Endothelial cell of hepatic sinusoid (primary cell): ENCODE measurements at regions not wholly inside any gene's neighbourhood (a gene's known extent, or its start where the extent isn't known, plus 50 kb on each side); places are given as distances from the start of the nearest gene placed in this dataset.

Source experiments
- in situ Hi-C: cut with HindIII; loops from 2 replicates; pipeline ENCODE4 v1.10.0; 2017; ENCODE audit warnings: low sequenced_read_pairs

DNA sequence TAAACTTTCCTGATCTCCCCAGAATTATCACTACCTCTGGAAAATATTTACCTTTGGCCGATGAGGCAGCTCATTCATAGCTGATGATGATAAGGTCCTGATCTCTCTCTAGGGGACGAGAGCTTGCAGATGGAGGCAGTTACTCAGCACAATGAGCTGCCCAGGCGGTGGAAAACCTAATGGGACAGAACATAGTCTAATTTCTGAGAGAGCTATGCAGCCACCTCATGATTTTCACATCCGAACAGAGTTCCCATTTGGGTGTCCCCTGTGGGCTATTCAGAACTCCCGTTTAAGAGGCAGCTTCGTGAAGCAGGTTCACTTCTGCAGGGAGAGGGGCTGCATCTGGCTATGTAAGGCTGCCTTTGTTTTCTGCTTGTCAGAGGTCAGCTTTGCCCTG, 724.6 kb upstream of the TMEM132C start:
- in situ Hi-C loops: no loop called here

GRCh38 chr12:127542931-127543330, 724.0 kb upstream of the TMEM132C start:
- in situ Hi-C loops: no loop called here

DNA sequence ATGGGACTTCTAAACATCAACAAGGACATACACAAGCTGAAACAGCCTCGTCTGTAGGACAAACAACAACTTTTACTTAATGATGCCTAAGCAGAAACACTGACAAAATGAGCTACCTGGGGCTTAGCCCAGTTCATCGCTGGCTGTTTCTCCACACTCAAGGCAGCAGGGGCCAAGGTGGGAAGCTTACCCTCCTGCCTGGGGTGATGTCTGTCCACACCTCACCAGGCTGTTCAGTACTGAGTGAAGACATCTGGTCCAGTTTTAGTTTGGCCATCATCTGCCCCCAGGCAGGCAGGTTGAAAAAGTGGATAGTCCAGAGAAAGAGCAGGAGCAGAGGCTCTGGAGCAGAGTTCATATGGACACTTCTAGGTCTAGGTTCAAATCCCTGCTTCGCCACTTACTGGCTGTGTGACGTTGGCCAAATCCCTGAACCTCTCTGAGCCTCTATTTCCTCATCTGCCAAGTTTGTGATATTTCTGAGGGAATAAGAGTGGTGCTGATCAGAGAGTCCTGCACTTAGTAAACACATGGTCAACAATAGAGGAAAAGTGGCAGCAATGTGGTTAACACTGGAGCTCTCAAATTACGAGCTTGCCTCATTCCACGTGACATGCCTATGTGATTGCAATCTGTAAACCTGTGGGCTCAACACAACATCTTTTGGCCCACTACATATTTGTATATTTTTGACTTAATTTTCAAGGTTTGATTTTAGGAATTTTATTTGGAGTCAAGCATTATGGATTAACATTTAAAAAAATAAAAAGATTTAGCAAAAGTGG, 720.1 kb upstream of the TMEM132C start:
- in situ Hi-C loops: no loop called here

- in situ Hi-C loops: no loop called here
Measured at GRCh38 chr12:127548123-127548553, 718.8 kb upstream of the TMEM132C start.

- in situ Hi-C loops: no loop called here
Measured at GRCh38 chr12:127550271-127550670, 716.7 kb upstream of the TMEM132C start.

- in situ Hi-C loops: no loop called here
Measured at GRCh38 chr12:127552838-127553237, 714.1 kb upstream of the TMEM132C start.

- in situ Hi-C loops: no loop called here
Measured at GRCh38 chr12:127555071-127555470, 711.9 kb upstream of the TMEM132C start.

DNA sequence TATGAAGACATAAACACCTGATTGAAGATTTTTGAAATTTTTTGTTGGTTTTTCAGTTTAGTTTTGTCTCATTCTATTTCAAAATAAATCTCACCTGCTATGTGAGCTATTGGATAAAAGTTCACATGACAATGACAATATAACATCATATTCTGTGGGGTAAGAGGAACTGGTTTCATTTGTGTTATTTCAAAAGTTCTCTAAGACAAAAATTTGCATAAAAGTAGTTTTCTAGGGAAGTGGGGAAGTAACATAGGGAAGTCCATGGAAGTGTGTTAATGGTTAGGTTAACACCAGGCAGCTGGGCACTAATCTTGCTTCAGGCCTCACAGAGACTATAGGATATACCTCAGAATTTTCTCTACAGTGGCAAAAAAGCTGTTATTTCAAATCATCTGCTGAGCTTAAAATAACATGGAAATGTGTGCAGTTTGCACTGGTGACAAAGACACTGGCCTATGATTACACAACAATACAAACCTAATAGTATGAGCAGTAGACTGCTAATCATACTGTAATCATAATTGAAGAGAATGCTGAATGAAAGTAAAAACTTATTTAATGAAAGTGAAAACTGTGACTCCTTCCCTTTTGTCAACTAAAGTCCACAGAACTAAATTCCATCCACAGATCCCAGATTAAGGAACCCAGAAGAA, 710.6 kb upstream of the TMEM132C start:
- in situ Hi-C loops: no loop called here

- in situ Hi-C loops: no loop called here
Measured at GRCh38 chr12:127558361-127558760, 708.6 kb upstream of the TMEM132C start.

GRCh38 chr12:127559349-127560040, 707.5 kb upstream of the TMEM132C start:
- in situ Hi-C loops: no loop called here

DNA sequence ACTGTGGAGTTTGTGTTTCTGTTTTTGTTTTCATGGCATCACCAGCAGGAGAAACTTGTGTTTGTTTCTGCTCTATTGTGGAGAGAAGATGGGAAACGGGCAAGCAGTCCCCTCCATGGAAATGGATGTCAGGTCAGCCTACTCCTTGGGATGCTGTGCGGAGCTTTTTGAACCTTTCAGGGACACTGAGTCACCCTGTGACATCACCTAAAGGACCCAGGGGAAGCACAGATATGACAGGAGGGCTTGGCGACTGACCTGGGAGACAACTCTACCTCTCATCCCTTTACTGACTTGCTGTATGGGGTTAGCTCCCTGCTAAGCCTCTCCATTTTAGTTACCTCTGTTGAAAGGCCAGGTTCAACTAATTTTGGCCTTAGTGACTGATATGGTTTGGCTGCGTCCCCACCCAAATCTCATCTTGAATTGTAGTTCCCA, 706.9 kb upstream of the TMEM132C start:
- in situ Hi-C loops: no loop called here

- in situ Hi-C loops: no loop called here
Measured at GRCh38 chr12:127562816-127563215, 704.2 kb upstream of the TMEM132C start.

DNA sequence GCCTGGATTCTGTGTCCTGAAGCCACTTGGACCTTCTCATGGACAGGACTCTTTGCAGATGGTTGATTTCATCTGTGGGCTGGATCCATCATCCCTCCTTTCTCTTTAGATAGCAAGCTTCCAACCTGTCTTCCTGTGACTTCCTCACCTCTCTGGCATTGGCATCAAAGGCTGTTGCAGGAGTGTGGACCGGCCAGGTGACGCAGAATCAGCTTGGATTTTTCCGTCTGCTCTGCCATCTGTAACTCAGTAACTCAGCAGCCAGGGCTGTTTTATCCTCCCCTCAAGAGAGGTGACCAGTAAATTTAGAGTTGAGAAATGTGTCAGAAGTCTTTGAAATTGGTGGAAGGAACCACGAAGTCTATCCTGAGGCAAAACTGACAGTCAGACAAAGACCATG, 701.7 kb upstream of the TMEM132C start:
- in situ Hi-C loops: no loop called here

DNA sequence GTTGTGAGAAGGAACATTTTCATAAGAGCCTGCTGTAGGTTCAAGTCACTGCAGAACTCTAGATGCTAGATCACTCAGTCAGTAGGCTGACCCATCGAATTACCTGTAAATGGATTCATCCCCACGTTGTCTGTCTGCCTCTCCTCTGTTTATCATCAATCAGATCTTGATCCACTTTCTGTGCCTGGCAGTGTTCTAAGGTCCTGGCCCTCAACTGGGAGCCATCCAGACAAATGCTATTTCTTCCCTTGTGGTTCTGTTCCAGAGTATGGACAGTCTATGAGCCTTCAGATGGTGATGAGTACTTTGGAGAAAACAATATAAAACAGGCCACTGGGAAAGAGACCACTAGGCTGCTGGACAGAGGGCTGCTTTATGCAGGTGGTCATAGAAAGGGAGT, 699.4 kb upstream of the TMEM132C start:
- in situ Hi-C loops: no loop called here

GRCh38 chr12:127570387-127570786, 696.6 kb upstream of the TMEM132C start:
- in situ Hi-C loops: loop anchor here (5.0 kb wide), 1 partner anchor 92 kb away; no protein-coding TSS in a partner anchor

- in situ Hi-C loops: loop anchor here (5.0 kb wide), 1 partner anchor 91 kb away; no protein-coding TSS in a partner anchor
Measured at GRCh38 chr12:127570793-127571360, 696.1 kb upstream of the TMEM132C start.

GRCh38 chr12:127571578-127571977, 695.4 kb upstream of the TMEM132C start:
- in situ Hi-C loops: loop anchor here (5.0 kb wide), 1 partner anchor 91 kb away; no protein-coding TSS in a partner anchor

DNA sequence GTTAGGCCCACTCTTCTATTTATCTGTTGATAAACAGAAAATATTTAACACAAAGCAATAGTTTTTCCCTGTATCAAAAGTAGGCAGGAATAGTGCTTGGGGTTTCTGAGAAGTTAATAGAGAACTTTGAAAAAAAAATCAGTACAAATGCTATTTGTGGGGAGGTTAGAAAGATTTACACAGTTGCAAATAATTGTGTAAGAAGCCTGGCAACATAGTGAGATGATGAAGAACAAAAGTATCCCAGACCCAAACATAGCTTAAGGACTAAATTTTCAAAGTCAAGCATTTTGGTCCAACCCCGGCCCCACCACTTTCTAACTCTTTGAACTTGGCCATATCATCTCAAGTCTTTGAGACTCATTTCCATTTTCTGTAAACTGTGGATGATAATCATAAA, 687.5 kb upstream of the TMEM132C start:
- in situ Hi-C loops: no loop called here

GRCh38 chr12:127582074-127582473, 684.9 kb upstream of the TMEM132C start:
- in situ Hi-C loops: no loop called here

- in situ Hi-C loops: no loop called here
Measured at GRCh38 chr12:127583041-127583440, 683.9 kb upstream of the TMEM132C start.

- in situ Hi-C loops: no loop called here
Measured at GRCh38 chr12:127588249-127588648, 678.7 kb upstream of the TMEM132C start.
